ENCODE measurements at regions not wholly inside any gene's neighbourhood (a gene's known extent, or its start where the extent isn't known, plus 50 kb on each side); places are given as distances from the start of the nearest gene placed in this dataset.

GRCh38 chr9:99724640-99725039 lies 97.0 kb upstream of the NR4A3 start:
- TF ChIP-seq CTCF (IDR thresholded peaks at IDR 0.05) (no peak), POLR2A (IDR thresholded peaks at IDR 0.05) (no peak)

Data from thyroid gland (tissue), 4 donors.